GM23338 (cell line): ENCODE measurements at regions not wholly inside any gene's neighbourhood (a gene's known extent, or its start where the extent isn't known, plus 50 kb on each side); places are given as distances from the start of the nearest gene placed in this dataset.

Source experiments
- CREB1 ChIP-seq: fragments of 250-450 bp; sonication (Bioruptor Pico); IDR thresholded peaks from 2 replicates; pipeline ENCODE4 v1.5.0; 2020; ENCODE audit warnings: low read depth, mild to moderate bottlenecking, moderate library complexity
- CTCF ChIP-seq, 2 experiments: fragments of 200-600 bp in 1 of 2; sonication (generic) in 1 of 2; conservative IDR thresholded peaks; 2 replicates each; pipeline versions ENCODE4 v1.5.1 to v1.6.1; 2016 to 2017; ENCODE audit warnings: antibody characterized with exemption in 2 of 2, low read depth in 2 of 2, mild to moderate bottlenecking in 2 of 2, moderate library complexity in 1 of 2
- EZH2 ChIP-seq: fragments of 200-600 bp; sonication (generic); IDR thresholded peaks from one replicate; pipeline ENCODE4 v1.8.0; 2017; ENCODE audit warnings: antibody characterized with exemption, mild to moderate bottlenecking, low read depth; ENCODE audit not compliant: unreplicated experiment
- EZH2phosphoT487 ChIP-seq: fragments of 200-600 bp; sonication (generic); IDR thresholded peaks from one replicate; pipeline ENCODE4 v1.8.1; 2018; ENCODE audit warnings: antibody characterized with exemption; ENCODE audit not compliant: unreplicated experiment
- POLR2AphosphoS5 ChIP-seq: IDR thresholded peaks from 2 replicates; pipeline ENCODE4 v1.6.1; 2016; ENCODE audit warnings: antibody characterized with exemption, low read depth

GRCh38 chr3:182330646-182331045, 462.7 kb upstream of the ATP11B start:
- TF ChIP-seq CREB1 (CRISPR knock-in tag) (no peak), CTCF (conservative IDR thresholded peaks at IDR 0.05; ENCODE audit: low read depth in 2 of 2) (no peak), POLR2AphosphoS5 (no peak), EZH2 (no peak), EZH2phosphoT487 (no peak)
